AG04450 (cell line): ENCODE measurements at regions not wholly inside any gene's neighbourhood (a gene's known extent, or its start where the extent isn't known, plus 50 kb on each side); places are given as distances from the start of the nearest gene placed in this dataset.

Experiments
- CTCF ChIA-PET: fragments of 300-600, 350-600 bp; formaldehyde crosslinking; extraction: SDS; loops from one replicate; lab custom pipeline; 2022; ENCODE audit warnings: antibody characterized with exemption, inconsistent platforms; lab: Charles Lee
- POLR2A ChIA-PET: fragments of 350-600 bp; formaldehyde crosslinking; extraction: SDS; loops from one replicate; lab custom pipeline; 2021; ENCODE audit warnings: antibody characterized with exemption, inconsistent platforms; lab: Yijun Ruan, JAX
- DNase-seq: peaks from one replicate; pipeline ENCODE4 v3.0.0-alpha.2; 2011; ENCODE audit warnings: low read depth, low spot score
- H3K27ac ChIP-seq: one replicate; pipeline ENCODE4 v1.5.1; 2012; ENCODE audit warnings: low read depth, low read length, control low read depth
- H3K27me3 ChIP-seq: one replicate; pipeline ENCODE4 v1.6.0; 2012; ENCODE audit warnings: low read length; ENCODE audit not compliant: control insufficient read depth, insufficient read depth
- H3K4me3 ChIP-seq: 2 replicates; pipeline ENCODE4 v1.5.1; 2011; ENCODE audit warnings: mild to moderate bottlenecking, low read depth, low read length, control low read depth
- H3K9me3 ChIP-seq: 2 replicates; pipeline ENCODE4 v1.5.1; 2012; ENCODE audit warnings: low read length; ENCODE audit not compliant: control insufficient read depth, insufficient read depth
- TF ChIP-seq, protein P1 (sequence below): IDR thresholded peaks from 2 replicates; pipeline ENCODE4 v1.5.1; 2011; ENCODE audit warnings: low read depth, low read length, control low read depth, inconsistent platforms

DNA sequence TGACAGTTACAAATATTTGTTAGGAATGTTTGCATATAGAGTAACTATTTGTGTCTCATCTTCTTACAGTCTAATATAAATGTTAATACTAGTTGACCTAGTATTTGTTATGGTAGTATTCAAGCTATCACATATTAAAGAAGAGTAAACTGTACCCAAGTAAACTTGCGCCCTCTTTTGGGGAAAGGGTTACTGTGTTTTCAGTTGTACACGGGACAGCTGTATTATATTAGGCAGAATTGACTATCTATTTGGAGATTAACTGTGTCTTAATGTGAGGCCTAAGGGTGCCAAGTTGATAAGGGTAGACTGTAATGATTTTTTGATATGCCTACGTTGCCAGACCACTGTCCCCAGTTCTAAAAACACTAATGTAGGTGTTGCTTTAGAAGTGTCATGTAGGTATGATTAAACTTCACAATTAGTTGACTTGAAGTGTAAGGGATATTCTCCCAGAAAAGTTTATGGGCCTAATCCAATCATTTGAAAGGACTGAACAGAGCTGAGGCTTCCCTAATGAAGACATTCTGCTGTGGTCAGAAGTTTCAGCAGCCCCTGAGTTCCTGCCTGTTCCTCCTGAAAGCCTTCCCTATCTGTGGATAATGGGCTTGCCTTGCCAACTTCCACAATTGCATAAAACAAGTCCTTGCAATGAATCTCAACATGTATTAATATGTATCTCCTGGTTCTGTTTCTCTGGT, 172.8 kb upstream of the CXCL13 start:
- TF ChIP-seq, protein P1, sequence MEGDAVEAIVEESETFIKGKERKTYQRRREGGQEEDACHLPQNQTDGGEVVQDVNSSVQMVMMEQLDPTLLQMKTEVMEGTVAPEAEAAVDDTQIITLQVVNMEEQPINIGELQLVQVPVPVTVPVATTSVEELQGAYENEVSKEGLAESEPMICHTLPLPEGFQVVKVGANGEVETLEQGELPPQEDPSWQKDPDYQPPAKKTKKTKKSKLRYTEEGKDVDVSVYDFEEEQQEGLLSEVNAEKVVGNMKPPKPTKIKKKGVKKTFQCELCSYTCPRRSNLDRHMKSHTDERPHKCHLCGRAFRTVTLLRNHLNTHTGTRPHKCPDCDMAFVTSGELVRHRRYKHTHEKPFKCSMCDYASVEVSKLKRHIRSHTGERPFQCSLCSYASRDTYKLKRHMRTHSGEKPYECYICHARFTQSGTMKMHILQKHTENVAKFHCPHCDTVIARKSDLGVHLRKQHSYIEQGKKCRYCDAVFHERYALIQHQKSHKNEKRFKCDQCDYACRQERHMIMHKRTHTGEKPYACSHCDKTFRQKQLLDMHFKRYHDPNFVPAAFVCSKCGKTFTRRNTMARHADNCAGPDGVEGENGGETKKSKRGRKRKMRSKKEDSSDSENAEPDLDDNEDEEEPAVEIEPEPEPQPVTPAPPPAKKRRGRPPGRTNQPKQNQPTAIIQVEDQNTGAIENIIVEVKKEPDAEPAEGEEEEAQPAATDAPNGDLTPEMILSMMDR, result no peak
- Histone ChIP-seq H3K4me3 (no peak overlapping the region), H3K27ac (no peak overlapping the region), H3K9me3 (no peaks in the 10 kb centered on the region), H3K27me3 (no peaks in the 10 kb centered on the region)
- ChIA-PET CTCF (interaction anchor here (1.7 kb wide), 1 partner anchor 48 kb away, joined by 7 read pairs; no protein-coding TSS in a partner anchor), POLR2A (no interaction called here)
- DNase-seq, result no peak

DNA sequence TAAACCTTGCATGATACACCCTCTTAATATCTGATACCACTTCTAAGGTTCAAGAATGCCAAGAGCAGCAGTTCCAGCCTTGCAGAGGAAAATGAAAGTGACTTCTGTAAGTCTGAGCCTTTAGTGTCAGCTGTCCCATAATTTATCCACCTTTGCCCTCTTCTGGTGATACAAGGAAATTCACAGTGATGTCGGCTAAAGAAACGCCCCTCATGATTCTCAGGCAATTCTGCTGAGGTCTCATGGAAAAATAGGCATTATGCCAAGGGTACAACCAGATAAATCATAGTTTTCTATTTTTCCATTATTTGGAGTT, 172.2 kb upstream of the CXCL13 start:
- no peak overlapping the region for H3K4me3 ChIP-seq
- CTCF ChIA-PET, result interaction anchor here (0.7 to 1.7 kb wide), 2 partner anchors 48 to 186 kb away, joined by 3 to 7 read pairs; no protein-coding TSS in a partner anchor
- POLR2A ChIA-PET, result no interaction called here
- no peak for DNase-seq
- TF ChIP-seq, protein P1, result peak; percentile 30
- no peak overlapping the region for H3K27ac ChIP-seq
- H3K27me3 ChIP-seq, result no peaks in the 10 kb centered on the region
- H3K9me3 ChIP-seq, result no peaks in the 10 kb centered on the region

DNA sequence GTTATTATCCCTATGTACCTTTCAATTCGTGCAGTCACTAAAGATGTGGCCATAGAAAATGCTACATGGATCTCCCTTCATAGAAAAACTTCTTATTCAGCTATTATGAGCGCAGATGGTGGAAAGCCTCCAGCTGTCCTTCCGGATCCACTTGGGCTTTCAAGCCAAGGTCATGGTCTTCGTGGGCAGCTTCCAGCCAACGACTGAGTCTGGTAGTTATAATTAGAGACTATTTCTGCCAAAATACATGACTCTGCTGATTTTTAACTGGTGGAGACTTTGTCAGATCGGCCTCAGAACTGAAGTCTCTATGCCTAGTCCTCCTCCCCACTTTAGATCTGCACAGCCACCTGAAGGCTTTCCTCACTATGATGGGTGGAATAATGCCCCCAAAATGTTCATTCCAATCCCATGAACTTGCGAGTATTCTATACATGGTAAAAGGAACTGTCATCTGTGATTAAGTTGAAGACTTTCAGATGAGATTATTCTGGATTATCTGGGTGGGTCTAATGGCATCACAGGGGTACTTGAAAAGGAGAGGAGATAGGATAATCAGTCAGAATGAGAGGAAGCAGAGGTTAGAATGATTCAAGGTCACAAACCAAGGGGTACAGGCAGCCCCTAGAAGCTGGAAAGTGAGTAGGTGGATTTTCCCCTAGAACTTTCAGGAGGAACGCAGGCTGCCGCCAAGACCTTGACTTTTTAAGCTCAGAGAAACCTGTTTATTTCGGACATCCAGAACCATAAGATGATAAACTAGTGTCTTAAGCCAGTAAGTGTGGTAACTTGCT, 171.1 kb upstream of the CXCL13 start:
- TF ChIP-seq, protein P1, result no peak
- CTCF ChIA-PET, result interaction anchor here (0.7 to 1.7 kb wide), 3 partner anchors 49 to 185 kb away, joined by 3 to 7 read pairs (median 3); no protein-coding TSS in a partner anchor
- H3K9me3 ChIP-seq, result no peaks in the 10 kb centered on the region
- H3K27ac ChIP-seq, result no peak overlapping the region
- DNase-seq, result no peak
- no peaks in the 10 kb centered on the region for H3K27me3 ChIP-seq
- POLR2A ChIA-PET, result no interaction called here
- H3K4me3 ChIP-seq, result no peak overlapping the region

DNA sequence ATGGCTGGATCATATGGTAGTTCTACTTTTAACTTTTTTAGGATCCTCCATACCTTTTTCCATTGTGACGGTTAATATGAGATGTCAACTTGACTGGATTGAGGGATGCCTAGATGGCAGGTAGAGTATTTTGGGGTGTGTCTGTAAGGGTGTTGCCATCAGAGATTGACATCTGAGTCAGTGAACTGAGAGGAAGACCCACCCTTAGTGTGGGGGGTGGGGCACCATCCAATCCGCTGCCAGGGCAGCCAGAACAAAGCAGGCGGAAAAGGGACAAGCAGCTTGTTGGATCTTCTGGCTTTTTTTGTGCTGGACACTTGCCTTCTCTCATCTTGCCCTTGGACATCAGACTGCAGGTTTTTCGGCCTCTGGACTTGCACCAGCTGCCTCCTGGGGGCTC, 168.5 kb upstream of the CXCL13 start:
- CTCF ChIA-PET, result no interaction called here
- H3K4me3 ChIP-seq, result no peak overlapping the region
- DNase-seq, result no peak
- TF ChIP-seq, protein P1, result no peak
- H3K27me3 ChIP-seq, result no peaks in the 10 kb centered on the region
- POLR2A ChIA-PET, result no interaction called here
- no peak overlapping the region for H3K27ac ChIP-seq
- no peaks in the 10 kb centered on the region for H3K9me3 ChIP-seq

DNA sequence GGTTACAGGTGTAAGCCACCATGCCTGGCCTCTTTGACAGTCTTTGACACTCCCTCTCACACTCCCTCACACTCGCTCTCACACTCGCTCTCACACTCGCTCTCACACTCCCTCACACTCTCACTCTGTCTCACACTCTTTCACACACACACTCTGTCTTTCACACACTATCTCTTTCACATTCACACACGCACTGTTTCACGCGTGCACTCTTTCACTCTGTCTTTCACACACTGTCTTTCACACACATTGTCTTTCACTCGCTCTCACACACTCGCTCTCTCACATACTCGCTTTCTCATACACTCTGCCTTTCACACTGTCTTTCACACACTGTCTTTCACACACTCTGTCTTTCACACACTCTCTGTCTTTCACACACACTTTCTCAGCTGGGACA, 167.1 kb upstream of the CXCL13 start:
- no peak for DNase-seq
- no peaks in the 10 kb centered on the region for H3K27me3 ChIP-seq
- no peak overlapping the region for H3K27ac ChIP-seq
- TF ChIP-seq, protein P1, result no peak
- CTCF ChIA-PET, result no interaction called here
- POLR2A ChIA-PET, result no interaction called here
- H3K4me3 ChIP-seq, result no peak overlapping the region
- H3K9me3 ChIP-seq, result no peaks in the 10 kb centered on the region
